Peyer's patch (tissue), 4 donors: ENCODE measurements at regions not wholly inside any gene's neighbourhood (a gene's known extent, or its start where the extent isn't known, plus 50 kb on each side); places are given as distances from the start of the nearest gene placed in this dataset.
A peak's percentile ranks its signal among the peaks of the same experiment; 100 is the strongest.

Source experiments
- POLR2A ChIP-seq, 2 donors: fragments of 450-650 bp; IDR thresholded peaks; one replicate each; pipeline ENCODE4 v1.5.1; 2017; ENCODE audit warnings: antibody characterized with exemption in 2 of 2, mild to moderate bottlenecking in 2 of 2, moderate library complexity in 2 of 2
- TF ChIP-seq, protein P1 (sequence below), 6 experiments: fragments of 450-650 bp in 4 of 6; fragments of 200-600 bp in 2 of 6; sonication (generic) in 1 of 6; IDR thresholded peaks; one replicate each; pipeline ENCODE4 v1.5.1; 2017 to 2019; ENCODE audit warnings: antibody characterized with exemption in 6 of 6, mild to moderate bottlenecking in 3 of 6, moderate library complexity in 1 of 6

GRCh38 chr11:30143098-30143705, 87.6 kb upstream of the FSHB start:
- TF ChIP-seq, protein P1, sequence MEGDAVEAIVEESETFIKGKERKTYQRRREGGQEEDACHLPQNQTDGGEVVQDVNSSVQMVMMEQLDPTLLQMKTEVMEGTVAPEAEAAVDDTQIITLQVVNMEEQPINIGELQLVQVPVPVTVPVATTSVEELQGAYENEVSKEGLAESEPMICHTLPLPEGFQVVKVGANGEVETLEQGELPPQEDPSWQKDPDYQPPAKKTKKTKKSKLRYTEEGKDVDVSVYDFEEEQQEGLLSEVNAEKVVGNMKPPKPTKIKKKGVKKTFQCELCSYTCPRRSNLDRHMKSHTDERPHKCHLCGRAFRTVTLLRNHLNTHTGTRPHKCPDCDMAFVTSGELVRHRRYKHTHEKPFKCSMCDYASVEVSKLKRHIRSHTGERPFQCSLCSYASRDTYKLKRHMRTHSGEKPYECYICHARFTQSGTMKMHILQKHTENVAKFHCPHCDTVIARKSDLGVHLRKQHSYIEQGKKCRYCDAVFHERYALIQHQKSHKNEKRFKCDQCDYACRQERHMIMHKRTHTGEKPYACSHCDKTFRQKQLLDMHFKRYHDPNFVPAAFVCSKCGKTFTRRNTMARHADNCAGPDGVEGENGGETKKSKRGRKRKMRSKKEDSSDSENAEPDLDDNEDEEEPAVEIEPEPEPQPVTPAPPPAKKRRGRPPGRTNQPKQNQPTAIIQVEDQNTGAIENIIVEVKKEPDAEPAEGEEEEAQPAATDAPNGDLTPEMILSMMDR (IDR thresholded peaks at IDR 0.05): peak in 5 of 6 experiments; percentile 24 to 71 (median 35)
- TF ChIP-seq POLR2A (IDR thresholded peaks at IDR 0.05): no peak
